ENCODE measurements at regions not wholly inside any gene's neighbourhood (a gene's known extent, or its start where the extent isn't known, plus 50 kb on each side); places are given as distances from the start of the nearest gene placed in this dataset.

DNA sequence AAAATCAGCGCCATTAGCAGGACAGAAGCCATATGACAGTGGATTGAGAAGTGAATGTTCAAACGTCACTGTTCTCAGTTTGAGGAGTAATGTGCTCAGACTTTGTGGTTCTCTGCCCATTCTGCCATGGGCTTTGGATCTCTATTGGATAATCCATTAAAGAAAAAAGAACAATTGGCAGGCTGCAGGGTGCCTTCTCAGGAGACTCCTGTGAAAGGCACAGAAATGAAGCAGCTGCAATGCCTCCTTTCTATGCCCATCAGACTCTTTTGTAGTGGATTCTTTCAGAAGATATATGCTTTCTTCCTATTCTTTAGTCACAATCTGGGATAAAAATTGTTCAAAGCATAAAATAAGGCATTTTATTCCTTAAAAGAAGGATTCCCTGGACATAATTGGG is 506.9 kb upstream of the KLHL29 start:
- TF ChIP-seq, protein P1, sequence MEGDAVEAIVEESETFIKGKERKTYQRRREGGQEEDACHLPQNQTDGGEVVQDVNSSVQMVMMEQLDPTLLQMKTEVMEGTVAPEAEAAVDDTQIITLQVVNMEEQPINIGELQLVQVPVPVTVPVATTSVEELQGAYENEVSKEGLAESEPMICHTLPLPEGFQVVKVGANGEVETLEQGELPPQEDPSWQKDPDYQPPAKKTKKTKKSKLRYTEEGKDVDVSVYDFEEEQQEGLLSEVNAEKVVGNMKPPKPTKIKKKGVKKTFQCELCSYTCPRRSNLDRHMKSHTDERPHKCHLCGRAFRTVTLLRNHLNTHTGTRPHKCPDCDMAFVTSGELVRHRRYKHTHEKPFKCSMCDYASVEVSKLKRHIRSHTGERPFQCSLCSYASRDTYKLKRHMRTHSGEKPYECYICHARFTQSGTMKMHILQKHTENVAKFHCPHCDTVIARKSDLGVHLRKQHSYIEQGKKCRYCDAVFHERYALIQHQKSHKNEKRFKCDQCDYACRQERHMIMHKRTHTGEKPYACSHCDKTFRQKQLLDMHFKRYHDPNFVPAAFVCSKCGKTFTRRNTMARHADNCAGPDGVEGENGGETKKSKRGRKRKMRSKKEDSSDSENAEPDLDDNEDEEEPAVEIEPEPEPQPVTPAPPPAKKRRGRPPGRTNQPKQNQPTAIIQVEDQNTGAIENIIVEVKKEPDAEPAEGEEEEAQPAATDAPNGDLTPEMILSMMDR (IDR thresholded peaks at IDR 0.05): no peak
- TF ChIP-seq, protein P2, sequence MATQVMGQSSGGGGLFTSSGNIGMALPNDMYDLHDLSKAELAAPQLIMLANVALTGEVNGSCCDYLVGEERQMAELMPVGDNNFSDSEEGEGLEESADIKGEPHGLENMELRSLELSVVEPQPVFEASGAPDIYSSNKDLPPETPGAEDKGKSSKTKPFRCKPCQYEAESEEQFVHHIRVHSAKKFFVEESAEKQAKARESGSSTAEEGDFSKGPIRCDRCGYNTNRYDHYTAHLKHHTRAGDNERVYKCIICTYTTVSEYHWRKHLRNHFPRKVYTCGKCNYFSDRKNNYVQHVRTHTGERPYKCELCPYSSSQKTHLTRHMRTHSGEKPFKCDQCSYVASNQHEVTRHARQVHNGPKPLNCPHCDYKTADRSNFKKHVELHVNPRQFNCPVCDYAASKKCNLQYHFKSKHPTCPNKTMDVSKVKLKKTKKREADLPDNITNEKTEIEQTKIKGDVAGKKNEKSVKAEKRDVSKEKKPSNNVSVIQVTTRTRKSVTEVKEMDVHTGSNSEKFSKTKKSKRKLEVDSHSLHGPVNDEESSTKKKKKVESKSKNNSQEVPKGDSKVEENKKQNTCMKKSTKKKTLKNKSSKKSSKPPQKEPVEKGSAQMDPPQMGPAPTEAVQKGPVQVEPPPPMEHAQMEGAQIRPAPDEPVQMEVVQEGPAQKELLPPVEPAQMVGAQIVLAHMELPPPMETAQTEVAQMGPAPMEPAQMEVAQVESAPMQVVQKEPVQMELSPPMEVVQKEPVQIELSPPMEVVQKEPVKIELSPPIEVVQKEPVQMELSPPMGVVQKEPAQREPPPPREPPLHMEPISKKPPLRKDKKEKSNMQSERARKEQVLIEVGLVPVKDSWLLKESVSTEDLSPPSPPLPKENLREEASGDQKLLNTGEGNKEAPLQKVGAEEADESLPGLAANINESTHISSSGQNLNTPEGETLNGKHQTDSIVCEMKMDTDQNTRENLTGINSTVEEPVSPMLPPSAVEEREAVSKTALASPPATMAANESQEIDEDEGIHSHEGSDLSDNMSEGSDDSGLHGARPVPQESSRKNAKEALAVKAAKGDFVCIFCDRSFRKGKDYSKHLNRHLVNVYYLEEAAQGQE (IDR thresholded peaks at IDR 0.05; ENCODE audit: insufficient read depth in 1 of 2, low read depth in 2 of 2, low read length in 1 of 2): no peak
- TF ChIP-seq TCF7L2 (IDR thresholded peaks at IDR 0.05; ENCODE audit: low read depth, low read length): no peak
- TF ChIP-seq POLR2AphosphoS5 (IDR thresholded peaks at IDR 0.05; ENCODE audit: low read depth, low read length): no peak

Data from Panc1 (cell line).